ENCODE measurements at regions not wholly inside any gene's neighbourhood (a gene's known extent, or its start where the extent isn't known, plus 50 kb on each side); places are given as distances from the start of the nearest gene placed in this dataset.
"Not testable (repeated sequence)": the region's sequence is repeated elsewhere in the genome, so short reads cannot be mapped to it uniquely, and the experiment has no call there.

DNA sequence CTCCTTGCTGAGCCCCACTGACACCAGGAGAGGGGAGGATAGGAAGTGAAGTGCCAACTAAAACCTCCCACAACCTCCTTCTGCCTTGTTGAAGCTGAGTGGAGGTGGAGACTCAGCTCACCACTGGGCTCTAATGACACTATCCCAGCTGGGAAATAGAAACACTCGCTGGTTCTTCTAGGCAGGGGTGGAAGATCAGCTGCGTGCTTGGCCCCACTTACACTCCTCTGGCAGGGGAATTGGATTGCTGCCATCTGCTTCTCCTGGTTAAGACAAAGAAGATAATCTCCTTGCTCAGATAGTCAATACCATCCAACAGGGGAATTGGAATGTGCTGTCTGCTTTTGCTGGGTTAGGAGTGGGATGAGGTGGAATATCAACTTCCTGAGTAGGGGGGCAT lies 392.5 kb downstream of the ZNF674 start:
- no peak for DNase-seq

DNA sequence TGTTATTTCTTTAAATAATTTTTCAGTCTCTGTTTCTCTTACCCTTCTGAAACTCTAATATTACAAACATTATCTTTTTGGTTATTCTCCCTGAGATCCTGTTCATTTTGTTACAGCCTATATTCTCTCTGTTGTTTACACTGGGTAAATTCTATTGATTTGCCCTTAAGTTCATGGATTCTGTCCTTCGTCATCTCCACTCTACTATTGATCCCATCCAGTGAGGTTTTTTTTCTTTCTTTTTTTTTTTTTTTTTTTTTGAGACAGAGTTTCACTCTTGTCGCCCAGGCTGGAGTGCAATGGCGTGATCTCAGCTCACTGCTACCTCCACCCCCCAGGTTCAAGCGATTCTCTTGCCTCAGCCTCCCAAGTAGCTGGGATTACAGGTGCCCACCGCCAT lies 393.9 kb downstream of the ZNF674 start:
- DNase-seq, result not testable (repeated sequence)

GRCh38 chrX:46144566-46144965 lies 400.7 kb downstream of the ZNF674 start:
- no peak for DNase-seq

DNA sequence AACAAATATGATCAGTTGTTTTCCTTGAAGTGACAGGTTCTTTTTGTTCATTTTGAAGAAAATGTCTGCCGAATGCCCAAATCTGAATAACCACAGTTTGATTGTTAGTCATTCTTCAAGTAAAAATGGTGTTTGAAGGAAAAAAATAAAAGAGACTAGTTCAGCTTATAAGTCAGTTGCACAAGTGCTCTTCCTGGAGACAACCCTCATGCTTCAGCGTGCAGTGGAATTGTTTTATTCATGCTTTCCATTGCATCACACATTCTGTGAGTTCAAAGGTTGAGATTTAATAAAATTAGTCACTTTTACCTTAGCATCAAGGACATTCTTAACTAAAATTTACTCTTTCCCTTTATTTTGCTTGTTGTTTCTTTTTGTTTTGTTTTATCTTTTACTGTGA lies 404.9 kb downstream of the ZNF674 start:
- no peak for DNase-seq

DNA sequence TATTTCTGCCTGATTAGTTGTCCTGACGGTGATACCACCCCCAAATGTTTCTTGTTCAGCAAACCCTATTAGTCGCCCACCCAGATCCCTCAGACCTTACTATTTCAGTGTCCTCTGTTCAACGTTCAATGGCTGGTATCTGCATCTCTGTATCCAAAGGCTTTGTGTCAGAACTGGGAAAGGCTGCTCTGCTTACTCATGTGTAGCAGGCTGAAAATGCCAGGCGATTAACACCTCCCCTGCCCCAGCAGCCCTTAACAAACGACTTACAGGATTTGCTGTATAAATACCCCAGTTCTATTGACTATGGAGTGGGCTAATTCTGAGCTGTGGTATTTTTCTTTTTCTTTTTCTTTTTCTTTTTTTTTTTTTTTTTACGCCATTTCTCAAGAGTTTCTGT lies 415.0 kb downstream of the ZNF674 start:
- no peak for DNase-seq

DNA sequence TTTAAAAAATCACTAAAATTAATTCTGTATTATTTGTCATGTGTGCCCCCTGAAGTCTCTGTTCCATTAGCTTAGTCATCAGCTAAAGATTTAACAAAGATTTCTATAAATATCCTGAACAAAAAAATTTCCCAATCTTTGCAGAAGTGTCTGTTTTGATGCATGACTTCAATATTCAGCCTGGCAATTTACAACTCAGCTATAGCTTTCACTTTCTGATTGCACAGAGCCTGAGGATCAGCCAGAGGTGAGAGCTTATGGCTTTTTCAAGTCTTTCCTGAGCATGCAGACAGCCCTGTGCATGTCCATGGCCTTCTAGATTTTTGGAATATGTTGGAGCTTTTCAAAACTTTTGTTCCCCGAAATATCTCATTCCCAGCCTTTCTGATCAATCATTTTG lies 420.1 kb downstream of the ZNF674 start:
- no peak for DNase-seq

- no peak for DNase-seq
Measured at GRCh38 chrX:46117234-46117633, 428.0 kb downstream of the ZNF674 start.

GRCh38 chrX:46087310-46087709 lies 457.9 kb downstream of the ZNF674 start:
- not testable (repeated sequence) for DNase-seq

GRCh38 chrX:46080121-46080520 lies 465.1 kb downstream of the ZNF674 start:
- peak; percentile 1 for DNase-seq

- no peak for DNase-seq
Measured at GRCh38 chrX:46072791-46073190, 472.4 kb downstream of the ZNF674 start.

DNA sequence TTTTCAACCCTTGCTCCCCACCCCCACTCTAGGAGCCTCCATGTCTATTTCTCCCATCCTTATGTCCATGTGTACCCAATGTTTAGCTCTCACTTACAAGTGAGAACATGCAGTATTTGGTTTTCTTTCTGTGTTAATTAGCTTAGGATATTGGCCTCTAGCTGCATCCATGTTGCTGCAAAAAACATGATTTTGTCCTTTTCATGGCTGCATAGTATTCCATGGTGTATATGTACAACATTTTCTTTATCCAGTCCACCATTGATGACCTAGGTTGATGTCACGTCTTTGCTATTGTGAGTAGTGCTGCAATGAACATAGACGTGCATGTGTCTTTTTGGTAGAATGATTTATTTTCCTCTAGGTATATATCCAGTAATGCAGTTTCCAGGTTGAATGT lies 472.8 kb downstream of the ZNF674 start:
- DNase-seq, result no peak

GRCh38 chrX:46070421-46070820 lies 474.8 kb downstream of the ZNF674 start:
- no peak for DNase-seq

- DNase-seq, result no peak
Measured at GRCh38 chrX:46059316-46059715, 485.9 kb downstream of the ZNF674 start.

- DNase-seq, result no peak
Measured at GRCh38 chrX:46044486-46044885, 500.7 kb downstream of the ZNF674 start.

GRCh38 chrX:46040001-46040400 lies 505.2 kb downstream of the ZNF674 start:
- DNase-seq, result no peak

GRCh38 chrX:46039526-46039925 lies 505.7 kb downstream of the ZNF674 start:
- no peak for DNase-seq

GRCh38 chrX:46036508-46036907 lies 508.7 kb downstream of the ZNF674 start:
- DNase-seq, result no peak

- no peak for DNase-seq
Measured at GRCh38 chrX:46034868-46035267, 510.4 kb downstream of the ZNF674 start.

DNA sequence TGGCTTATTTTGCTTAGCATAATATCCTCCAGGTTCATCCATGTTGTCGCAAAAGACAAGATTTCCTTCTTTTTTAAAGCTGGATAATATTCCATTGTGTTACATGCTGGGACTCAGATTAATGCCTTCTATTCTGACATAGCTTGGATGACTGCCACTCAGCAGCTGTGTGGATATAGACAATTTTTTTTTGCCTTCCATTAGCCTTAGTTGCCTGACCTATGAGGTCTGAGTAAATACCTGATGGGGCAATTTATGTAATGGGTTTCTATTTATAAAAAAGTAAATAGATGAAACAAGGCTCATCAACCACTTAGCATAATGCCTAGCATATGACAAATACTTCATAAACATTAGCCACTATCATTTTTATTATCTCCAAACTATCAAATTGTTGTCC lies 515.4 kb downstream of the ZNF674 start:
- DNase-seq, result no peak

DNA sequence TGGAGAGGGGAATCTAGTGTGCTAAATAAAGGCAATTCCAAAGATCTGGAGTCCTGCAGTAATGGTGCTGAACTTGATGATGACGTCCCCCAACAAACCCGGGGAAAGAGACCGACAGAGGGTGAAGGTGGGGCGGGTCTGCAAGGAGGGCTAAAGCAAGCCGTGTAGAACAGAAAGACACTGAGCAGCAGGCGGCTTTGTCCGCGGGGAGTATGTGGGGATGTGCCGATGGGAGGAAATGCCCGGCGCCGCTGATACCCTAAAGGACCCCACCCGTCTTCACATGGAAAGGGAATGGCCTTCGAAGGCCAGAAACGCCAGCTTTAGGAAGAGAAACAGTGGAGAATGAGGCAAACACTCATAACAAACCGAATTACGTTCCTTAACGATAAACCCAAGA lies 528.9 kb downstream of the ZNF674 start:
- no peak for DNase-seq

DNA sequence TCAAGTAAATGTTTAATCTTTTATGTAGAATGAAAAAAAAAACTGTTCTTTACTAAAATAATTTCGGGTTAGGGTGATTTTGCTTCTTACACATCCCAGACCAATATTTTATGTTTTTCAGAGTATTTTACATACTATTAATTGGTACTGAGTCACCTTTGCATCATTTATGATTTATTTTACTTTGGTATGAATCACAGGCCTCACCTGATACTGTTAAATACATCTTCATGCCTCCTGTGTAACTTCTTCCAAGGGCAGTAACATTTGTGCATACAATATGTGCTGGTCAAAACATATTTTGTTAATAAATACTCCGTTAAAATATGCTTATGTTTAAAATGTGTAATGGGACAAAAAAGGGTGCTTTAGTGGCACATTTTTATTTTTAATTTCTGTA lies 529.6 kb downstream of the ZNF674 start:
- DNase-seq, result no peak

DNA sequence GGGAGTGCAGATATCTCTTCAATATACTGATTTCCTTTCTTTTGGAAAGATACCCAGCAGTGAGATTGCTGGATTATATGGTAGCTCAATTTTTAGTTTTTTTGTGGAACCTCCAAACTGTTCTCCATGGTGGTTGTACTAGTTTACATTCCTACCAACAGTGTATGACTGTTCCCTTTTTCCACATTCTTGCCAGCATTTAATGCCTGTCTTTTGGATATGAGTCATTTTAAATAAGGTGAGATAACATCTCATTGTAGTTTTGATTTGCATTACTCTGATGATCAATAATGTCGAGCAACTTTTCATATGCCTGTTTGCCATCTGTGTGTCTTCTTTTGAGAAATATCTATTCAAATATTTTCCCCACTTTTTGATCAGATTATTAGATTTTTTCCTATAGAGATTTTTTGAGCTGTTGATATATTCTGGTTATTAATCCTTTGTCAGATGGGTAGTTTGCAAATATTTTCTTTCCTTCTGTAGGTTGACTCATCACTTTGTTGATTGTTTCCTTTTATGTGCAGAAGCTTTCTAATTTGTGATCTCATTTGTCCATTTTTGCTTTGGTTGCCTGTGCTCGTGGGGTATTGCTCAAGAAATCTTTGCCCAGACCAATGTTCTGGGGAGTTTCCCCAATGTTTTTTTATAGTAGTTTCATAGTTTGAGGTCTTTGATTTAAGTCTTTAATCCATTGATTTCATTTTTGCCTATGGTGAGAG lies 552.7 kb downstream of the ZNF674 start:
- no peak for DNase-seq

DNA sequence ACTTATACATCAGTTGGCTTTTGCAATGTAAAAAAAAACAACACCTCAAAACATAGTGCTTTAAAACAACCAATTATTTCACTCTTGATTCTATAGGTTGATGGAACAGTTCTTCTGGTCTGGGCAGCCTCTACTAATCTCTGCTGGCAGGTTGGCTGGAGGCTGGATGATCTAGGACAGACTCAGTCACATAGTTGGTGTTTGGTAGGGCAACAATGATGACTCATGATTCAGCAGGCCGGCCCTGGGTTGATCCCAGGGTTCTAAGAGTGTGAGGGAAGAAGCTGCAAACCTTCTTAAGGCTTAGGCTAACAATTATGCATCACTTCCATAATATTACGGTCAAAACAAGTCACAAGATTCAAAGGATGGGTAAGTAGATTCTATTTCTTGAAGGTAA lies 558.2 kb downstream of the ZNF674 start:
- DNase-seq, result no peak

DNA sequence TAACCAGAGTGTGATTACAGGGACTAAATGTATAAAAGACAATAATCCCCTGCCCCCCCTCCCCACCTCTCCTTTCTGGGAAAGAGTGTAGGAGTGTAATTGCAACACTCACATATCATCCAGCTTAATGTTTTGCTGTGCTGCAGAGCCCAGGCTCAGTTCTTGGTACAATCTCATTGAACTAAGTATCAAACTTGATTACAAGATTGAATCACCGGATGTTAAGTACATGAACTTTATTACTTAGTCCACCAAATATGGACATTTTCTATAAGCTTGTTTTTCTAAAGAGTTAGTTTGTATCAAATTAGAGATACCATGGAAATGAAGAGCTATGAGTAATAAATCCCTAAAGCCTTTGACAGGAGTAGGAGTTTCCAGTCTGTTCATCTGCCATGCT lies 559.1 kb downstream of the ZNF674 start:
- DNase-seq, result no peak

DNA sequence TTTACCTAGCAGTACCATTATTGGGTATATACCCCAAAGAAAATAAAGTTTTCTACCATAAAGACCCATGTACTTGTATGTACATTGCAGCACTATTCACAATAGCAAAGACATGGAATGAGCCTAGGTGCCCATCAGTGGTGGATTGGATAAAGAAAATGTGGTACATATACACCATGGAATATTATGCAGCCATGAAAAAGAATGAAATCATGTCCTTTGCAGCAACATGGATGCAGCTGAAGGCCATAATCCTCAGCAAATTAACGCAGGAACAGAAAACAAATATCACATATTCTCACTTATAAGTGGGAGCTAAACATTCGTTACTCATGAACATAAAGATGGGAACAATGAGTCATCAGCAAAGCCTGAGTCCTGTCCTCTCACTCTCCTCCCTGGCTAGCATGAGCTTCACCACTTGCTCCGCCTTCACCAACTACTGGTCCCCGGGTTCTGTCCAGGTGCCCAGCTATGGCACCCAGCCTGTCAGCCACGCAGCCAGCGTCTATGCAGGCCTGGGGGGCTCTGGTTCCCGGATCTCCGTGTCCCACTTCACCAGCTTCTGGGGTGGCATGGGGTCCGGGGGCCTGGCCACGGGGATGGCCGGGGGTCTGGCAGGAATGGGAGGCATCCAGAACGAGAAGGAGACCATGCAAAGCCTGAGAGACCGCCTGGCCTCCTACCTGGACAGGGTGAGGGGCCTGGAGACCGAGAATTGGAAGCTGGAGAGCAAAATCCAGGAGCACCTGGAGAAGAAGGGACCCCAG lies 562.1 kb downstream of the ZNF674 start:
- DNase-seq, result not testable (repeated sequence)

Data from NCI-H2171 treated with DMSO at 0.1 percent for 48 hours (cell line).